GM19025 (cell line): ENCODE measurements at regions not wholly inside any gene's neighbourhood (a gene's known extent, or its start where the extent isn't known, plus 50 kb on each side); places are given as distances from the start of the nearest gene placed in this dataset.

ENCODE experiments used
- ATAC-seq: cut with Tn5 transposase; IDR thresholded peaks from one replicate; pipeline ENCODE4 v1.9.1; 2021; ENCODE audit warnings: mild to moderate bottlenecking, low read depth, moderate library complexity; ENCODE audit not compliant: unreplicated experiment

DNA sequence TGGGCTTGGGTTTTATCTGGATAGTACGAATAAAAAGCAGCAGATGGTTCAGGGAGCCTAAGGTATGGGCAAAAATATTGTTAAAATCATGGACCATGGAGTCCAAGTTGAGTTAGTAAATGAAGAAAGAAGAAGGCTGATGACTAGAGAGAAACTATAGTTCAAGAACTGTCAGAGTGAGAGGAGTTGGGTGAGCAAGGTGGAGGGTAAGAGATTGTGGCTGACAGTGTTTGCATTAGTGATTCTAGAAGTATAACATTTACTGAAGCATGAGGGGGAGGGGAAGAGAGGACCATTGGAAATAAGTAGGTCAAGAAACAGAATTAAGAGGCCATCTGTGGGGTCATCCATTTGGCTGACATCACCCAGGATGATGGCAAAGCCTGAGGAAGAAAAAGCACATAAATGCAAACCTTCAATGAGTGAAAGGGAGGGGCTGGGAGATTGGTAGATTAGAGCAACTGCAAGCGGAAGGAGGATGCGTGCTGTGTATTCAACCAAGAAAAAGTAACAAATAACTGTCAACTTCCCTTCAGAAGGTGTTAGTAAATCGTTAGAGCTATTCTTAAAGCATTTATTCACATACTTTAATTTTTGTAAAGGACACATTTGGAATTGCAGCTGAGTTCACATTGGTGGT lies 392.8 kb downstream of the TSN start:
- no peak for ATAC-seq

DNA sequence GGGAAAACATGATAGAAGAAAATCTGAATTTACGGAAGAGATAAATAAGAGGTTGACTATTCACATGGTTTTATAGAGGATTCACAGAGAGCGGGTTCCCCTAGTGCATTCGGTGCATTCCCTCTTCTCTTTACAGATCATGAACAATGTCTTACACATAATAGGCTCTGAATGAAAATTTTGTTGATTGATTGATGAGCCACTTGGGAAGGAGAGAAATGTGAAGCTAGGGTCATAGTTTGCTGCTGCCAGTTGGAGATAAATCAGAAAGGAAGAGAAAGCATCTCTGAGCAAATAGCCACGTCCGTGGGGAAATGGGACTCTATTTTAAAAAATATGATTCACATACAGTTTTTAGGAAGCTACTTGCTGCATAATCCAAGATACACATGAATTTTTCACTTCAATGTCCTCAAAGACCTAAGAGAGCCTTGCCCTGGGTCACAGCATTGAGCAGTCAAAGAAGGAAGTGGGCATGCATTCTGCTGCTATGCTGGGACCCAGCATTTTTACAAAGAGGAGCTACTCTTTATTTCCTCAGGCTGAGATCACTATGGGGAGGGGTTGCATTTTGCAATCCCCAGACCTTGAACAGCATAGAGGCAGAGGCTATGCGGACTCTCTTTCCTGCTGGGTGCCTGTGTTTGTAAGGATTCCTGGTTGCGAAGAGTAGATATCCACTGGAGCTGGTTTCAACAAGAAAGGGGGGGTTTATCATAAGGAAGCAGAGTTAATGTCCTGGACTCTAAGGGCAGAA lies 395.3 kb downstream of the TSN start:
- ATAC-seq, result no peak

DNA sequence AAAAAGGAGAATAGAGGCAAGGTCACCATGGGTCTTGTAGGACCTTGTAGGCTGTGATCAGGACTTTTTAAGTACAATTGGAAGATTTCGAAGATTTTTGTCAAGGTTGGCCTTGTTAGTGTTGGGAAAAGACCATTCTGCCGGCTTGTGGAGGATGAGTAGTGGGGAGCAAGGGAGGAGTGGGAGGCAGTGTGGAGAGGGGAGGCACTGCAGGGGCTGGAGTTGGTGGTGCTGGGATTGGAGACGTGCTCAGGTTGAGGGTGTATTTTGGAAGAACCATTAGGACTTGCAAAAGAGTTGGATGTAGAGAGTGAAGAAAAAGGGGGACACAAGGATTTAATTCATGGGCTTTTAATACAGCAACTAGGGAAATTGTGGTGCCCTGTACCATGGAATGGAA lies 397.1 kb downstream of the TSN start:
- ATAC-seq, result no peak

DNA sequence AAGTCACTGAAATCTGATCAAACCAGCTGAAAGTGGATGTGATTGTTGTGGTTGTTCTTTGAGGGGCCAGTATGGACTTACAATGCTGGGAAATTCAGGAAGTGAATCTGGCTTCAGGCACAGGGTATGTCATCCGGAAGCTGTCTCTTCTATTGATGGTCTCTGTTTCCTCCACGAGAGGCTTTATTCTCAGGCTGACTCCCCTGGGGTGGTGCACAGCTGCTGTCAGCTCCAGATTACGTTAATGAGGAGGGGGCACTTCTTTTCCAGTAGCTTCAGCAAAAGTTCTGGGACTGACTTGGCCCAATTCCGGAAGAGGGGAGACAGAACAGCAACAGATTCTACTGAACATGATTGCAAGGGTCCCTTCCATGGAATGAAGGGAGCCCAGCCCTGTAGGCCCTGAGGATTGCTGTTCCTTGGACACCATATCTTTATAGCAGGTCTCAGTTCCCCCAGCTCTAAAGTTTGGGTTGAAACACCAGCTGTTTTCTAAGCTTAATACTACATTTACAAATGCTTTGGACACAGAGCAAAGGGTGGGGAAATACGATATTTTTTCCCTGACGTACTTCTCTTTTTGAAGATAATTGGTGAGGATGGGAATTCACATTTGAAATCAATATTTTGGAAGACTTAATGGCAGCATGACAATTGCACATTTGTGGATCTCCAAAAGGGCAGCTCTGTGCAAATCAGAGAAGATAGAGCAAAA lies 400.9 kb downstream of the TSN start:
- no peak for ATAC-seq

DNA sequence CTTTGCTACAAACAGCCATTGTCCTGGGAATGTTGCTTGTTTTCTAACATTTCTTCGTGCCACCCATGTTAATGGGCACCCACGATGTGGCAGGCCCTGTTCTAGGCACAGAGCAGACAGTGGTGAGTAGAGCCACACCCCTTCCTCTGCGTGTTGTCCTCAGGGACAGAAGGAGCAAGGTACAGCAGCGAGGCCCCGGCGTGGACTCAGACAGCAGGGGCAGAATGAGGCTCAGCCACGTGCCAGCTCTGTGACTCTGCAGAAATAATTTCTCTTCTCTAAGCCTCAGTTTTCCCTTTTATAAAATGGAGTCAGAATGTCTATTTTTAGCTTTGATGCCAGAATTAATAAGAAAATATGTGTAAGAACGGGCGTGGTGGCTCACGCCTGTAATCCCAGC lies 401.7 kb downstream of the TSN start:
- no peak for ATAC-seq

DNA sequence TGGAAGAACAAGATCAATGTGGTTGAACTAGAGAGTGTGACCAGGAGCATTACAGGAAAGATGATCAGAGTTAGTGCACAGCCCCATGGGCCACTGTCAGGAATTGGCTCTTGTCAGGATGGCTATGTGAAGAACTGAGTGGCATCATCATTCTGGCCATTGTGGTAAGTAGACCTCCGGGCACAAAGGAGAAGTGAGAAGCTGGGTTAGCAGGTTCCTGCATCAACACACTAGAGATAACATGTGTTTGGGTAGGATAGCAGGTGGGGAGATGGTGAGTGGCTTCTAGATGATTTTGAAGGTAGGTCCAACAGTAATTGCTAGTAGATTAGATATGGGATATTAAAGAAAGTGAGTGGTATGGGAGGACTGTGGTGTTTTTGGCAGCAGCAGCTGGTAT lies 408.2 kb downstream of the TSN start:
- ATAC-seq, result no peak

DNA sequence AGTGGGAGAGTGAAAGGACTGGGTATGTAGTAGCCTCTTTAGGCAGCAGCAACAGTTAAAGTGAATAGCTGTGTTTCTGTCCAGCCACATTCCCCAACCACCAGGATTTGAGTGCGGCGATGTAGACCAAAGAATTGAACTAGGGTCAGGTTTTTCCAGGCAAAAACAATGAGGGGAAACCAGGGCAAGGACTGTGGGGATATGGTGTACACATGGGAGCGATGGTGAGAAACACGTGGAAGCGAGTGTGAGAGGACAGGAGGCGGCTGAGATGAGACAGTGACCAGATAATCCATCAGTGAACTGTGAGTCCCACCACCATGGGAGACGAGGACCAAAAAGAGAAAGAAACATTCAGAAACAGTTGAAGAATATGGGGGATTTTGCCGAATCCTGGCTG lies 409.5 kb downstream of the TSN start:
- ATAC-seq, result no peak

DNA sequence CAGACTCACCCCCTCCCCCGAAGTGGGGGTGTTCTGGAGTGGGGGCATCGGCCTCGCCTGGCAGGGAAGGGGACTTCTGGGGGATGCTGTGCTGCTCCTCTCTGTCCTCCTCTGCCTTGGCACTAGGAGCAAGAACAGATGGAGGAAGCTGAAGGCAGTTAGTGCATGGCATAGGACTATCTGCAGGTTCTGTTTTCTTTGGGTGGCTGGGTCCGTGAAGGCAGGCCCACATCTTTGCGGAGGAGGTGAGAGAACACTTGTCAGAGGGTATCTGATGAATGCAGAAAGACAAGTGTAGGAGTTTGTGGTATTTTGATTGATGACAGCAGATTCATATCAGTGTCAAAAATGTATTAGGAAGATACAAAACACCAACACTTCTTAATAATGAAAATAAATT lies 411.4 kb downstream of the TSN start:
- no peak for ATAC-seq

DNA sequence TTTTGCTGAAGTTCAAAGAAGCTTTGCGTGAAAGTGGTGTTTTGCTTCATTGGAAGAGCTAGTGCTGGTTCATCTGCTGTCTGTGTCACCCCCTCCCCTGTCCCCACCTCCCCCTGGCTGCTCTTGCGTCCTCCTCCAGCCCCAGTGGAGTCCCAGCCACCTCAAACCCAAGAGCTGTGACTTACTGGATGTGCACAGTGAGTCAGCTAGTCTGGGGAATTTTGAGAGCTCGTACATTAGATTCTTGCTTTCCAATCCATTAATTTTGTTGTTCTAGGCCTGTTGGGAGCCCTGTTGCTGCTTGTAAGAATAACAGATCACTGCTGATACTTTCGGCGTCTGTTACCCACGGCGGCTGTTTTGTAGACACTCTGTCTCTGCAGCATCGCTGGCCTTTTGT lies 412.1 kb downstream of the TSN start:
- no peak for ATAC-seq

DNA sequence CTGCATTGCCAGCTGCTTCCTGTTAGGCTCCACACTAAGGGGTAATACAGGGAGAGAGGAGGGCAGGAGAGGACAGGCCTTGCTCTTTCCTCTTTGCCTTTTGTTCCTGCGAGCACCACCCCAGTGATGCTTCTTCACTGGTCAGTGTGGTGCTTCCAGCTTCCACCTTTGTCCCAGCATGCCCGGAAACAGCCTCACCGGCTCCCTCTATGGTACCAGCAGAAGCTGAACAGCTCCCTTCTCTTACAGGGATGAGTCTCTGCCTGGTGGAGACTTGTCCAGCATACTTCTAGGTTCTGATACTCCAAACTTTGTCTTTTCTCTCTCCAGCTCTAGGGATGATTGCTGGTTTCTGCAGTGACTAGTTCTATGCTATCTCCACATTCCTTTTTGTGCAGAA lies 413.3 kb downstream of the TSN start:
- no peak for ATAC-seq

DNA sequence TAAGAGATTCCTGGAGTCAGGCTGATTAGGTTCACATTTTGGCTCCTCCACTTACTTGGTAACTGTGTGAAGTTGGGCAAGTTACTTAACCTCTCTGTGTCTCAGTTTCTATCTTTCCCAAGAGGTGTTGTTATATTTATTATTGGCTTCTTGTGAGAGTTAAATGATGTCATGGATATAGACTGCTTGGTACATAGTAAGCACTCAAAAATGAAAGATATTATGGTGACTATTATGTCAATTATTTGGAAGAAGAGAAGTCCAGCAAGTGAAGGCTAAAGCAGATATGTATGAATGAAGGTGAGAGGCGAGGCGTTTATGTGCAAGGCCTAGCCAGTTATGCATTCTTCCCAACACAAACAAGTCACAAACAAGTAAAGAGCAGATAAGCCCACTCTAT lies 417.4 kb downstream of the TSN start:
- ATAC-seq, result no peak

DNA sequence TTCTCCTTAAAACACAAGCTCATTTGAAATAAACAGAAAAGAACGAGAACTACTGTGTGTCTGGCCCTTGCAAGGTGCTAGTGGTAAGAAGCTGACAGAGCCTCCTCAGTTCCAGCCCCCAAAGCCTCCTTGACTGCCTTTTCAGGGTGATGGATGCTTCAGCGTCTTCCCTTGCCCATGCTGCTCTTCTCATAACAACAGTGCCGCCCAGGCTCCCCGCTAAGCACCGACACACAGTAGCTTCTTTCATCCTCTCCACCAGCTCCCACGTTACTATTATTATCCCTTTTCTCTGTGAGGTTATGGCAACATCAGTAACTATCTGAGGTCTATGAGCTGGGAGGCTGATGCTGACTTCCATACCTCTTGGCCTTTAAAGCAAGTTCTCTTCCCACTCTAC lies 418.6 kb downstream of the TSN start:
- no peak for ATAC-seq

DNA sequence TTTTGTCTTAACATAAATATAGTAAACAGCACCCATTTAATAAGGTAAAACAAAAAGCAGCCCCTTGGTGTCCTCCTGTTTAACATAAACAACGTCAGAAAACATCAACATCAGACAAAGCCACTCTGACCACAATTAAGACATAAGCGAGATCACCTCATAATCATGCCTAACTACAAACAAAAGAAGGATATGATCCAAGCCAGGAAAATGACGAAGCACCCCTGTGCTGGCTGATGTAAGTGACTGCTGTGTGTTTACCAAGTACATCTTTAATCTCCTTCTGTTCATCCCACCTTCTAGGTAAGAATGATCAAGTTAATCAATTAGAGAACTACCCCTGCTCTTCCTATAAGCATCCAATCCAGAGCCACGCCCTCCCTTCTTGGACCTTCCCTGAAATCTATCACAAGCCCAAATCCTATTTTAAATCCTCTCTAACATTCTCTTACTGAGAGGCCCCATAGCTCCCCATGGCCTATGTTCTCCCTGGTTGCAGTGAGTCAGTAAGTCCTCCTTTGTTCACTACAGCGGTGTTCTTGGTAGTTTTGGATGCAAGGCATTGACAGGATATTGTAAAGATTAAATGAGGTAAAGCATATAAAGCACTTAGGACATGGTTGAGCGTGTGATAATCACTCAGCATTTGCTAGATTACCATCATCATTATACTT lies 424.2 kb downstream of the TSN start:
- no peak for ATAC-seq

DNA sequence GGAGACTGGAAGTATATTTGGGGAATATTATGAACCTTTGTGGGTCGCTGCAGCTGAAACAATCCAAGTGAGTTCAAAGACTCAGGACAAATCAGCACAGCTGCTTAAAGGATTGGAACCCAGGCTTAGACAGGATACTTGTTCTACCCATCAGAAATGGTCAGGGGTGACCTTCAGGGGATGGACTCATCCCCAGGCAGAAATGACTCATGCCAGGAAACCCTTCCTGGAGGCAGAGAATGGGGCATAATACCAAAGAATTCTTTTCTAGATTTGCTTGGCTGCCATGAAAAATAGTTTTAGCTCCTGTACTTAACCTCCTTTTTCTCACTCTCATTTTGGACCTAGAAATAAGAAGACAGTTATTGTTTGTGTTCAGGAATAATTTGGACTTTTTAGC lies 425.5 kb downstream of the TSN start:
- no peak for ATAC-seq

DNA sequence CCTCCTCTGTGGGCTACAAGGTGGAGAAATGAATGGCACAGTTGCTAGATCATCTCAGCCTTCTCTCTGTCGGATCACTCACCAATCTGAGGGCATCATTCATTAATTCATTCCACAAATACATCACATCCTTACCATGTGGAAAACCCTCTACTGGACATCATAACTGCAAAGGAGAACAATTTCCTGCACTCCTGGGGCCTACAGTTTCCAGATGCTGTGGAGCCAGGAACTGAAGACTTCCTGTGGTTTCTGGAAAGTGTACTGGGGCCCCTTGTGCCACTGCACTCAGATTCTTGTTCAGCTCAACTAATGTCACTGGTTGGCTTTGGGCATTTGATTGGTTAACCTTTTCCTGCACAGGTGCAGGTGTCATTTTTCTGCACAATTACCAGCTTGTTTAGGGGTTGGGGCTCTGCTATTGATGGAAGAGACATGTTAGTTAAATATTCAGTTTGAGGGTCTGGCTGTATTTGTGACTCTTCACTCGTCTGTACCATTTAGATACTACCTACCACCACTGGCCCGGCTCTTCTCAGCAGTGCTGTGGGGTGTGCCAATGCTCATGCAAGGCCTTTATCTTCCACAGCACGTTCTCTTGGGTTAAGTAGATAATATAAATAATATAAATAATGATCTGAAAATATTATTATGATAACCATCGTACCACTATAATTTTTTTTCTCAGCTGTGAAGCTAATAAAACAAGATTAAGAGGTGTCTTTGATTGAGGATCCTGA lies 427.3 kb downstream of the TSN start:
- ATAC-seq, result no peak

DNA sequence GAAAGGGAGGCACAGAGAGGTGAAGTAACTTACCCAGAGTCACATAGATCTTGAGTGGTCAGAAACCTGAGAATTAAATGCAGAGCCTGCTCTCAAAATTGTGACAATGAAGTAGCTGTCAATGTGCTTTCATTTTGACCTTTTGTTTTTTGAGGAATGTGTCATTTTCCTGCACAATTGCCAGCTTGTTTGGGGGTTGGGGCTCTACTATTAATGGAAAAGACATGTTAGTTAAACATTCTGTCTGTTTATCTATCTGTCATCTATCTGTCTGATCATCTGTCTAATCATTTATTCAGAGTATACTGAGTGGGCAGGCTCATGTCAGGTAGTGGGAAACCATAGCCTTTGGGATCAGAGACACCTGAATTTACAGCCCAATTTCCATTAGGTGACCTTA lies 428.4 kb downstream of the TSN start:
- no peak for ATAC-seq

DNA sequence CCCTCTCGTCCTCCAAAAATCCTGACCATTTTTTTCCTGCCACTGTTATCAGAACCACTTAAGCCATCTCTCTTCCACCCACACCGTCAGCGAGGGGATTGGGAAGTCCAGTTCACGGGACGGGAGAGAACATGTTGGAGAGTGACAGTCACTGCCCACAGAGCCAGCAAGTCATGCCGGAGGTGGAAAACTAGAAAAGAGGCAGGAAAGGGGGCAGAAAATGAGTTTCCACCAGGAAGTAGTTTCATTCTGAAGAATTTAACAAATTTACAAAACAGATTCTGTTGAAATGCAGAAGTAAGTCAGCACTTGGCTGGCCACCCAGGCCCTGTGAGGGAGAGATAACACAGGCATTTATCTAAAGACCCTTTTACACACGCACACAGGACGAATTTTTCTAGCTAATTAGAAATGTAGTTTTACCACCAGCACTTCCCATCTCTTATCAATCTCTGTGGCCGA lies 431.3 kb downstream of the TSN start:
- ATAC-seq, result no peak

DNA sequence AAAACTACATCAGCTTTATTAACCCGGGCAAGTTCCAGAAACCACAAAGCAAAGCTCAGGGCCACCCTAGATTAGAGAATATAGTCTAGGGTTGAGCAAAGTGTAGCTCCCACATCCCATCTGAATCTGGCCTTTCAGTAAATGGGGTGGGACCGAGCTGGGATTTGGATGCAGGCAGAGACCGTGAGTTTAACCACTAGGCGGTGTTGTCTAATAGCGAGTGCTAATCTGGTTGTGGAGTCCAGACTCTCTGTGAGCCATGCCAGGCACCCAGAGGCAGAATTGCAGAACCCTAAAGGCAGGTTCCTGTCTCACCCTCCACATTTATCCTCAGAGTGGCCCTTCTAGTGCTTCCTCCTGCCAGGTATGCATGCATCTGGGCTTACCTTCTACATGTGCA lies 435.9 kb downstream of the TSN start:
- ATAC-seq, result no peak

DNA sequence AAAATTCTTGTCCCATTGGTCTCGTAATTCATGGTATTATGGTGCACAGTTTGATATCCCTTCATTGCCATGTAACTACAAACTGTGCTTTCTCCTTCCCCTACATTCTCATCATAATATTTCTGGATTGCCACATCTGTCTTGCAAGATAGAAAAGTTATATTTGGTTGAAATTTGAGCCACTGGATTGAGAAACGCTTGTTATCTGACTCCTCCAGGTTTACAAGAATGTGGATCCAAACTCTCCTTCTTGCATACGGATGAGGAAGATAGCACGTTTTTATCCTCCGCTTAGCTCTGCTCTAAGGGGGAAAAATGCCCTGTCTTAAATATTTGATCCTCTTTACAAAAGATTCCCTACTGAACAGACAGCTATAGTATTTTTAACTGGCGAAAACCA lies 438.2 kb downstream of the TSN start:
- no peak for ATAC-seq

DNA sequence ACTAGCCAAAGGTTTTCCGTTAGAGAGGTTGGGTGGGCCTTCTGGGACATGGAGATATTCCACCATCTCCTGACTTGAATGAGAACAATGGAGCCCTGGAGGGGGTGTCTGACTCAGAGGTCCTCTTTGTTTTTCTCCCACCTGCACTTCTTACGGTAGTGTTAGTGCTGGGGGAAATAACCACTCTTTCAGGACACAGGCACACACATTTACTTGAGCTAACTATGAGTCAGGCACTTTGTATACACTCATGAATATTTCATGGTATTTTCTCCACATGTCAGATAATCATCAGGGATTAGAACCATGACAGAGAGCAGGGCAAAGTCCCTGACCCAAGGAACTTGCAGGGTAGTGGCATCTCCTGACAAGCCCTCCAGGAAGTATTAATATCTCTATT lies 439.1 kb downstream of the TSN start:
- no peak for ATAC-seq

DNA sequence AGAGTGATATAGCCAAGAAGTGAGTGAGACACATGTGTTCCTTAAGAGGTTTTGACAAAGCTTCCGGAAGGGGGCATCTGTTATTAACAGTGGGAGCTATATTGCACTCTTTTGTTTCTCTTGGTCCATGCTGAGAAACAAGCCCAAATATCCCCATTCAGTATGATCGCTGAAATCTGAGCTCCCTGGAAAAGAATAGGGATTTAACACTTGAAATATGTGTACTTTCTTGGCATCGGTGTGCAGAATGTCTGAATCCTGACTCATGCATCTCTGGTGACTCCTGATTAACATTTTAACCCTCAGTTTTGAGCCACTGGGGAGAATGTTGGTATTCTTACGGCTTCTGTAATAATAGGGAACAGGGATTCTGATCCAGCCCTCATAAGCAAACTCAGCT lies 448.1 kb downstream of the TSN start:
- ATAC-seq, result no peak
